ENCODE measurements at regions not wholly inside any gene's neighbourhood (a gene's known extent, or its start where the extent isn't known, plus 50 kb on each side); places are given as distances from the start of the nearest gene placed in this dataset.
"Not testable (repeated sequence)": the region's sequence is repeated elsewhere in the genome, so short reads cannot be mapped to it uniquely, and the experiment has no call there.

DNA sequence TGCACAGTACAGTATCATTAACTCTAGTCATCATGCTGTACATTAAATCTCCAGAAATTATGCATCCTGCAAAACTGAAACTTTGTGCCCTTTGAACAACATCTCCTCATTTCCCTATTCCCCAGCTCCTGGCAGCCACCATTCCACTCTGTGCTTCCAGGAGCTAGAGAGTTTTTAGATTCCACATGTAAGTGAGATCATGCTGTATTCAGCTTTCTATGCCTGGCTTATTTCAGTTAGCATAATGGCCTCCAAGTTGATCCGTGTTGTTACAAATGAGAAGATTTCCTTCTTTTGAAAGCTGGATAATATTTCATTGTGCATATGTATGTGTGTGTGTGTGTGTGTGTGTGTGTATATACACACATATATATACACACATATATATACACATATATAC lies 86.9 kb upstream of the SLC24A3 start:
- no peak for FAIRE-seq

DNA sequence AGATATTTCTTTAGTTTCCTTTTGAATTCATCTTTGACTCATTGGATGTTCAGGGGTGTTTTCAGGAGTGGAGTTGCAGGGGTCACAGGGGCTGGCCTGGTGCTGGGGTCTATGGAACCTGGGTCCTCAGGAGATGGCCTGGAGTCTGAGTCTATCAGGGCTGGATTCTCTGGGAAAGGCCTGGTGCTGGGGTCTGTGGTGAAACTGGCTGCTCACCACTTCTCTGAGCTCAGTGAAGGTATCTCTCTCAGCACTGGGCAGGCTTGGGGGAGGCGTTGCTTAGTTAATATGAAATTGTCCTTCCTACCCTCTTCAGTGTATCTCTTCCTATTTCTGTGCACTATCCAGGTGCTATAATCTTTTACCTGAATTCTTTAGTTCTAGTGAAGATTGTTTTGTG lies 83.1 kb upstream of the SLC24A3 start:
- no peak for FAIRE-seq

DNA sequence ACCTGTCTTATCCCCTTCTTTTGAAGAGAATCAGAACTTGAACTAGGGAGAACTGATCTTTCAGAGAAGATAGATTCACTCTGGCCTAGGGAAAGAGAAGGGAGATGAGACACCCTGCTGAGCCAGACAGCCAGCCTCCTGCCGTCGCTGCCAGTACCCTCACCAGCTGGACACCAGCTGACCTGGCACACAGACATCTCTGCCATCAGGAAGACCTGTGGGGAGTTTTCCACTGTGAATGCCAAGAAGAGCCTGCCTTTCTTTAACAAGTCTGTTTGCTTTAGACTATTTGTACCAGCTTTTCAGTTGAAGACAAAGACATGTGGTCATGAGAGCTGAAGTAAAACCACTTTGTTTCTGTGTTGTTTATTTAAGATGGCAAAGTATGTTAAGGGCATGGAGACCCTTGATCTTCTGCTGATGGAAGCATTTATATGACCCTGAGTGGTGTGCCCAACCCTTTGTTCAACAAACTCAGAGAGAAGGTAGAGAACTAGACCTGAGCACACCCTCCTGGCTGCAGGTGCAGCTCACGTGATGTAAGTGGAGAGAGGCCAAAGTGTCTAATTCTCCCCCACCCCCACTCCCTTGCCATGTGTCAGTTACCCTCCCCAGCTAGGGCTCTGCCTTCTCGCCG lies 82.3 kb upstream of the SLC24A3 start:
- FAIRE-seq: no peak

DNA sequence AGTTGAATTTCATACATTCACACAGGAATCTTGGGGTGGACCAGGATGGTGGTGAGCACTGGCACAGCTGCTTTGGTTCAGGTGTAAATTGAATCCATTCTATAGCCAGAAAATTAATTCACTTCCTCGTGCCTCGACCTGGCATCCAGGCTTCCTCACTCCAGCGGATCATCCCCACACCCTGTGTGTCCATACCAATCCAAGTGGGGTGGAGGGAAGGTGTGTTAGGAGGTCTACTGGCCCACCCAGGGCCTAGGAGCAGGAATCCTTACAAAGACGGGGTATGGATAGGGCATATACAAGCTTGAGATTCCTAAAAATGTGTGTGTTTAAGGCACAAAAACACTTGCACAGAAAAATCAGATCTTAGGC lies 81.8 kb upstream of the SLC24A3 start:
- FAIRE-seq: no peak

DNA sequence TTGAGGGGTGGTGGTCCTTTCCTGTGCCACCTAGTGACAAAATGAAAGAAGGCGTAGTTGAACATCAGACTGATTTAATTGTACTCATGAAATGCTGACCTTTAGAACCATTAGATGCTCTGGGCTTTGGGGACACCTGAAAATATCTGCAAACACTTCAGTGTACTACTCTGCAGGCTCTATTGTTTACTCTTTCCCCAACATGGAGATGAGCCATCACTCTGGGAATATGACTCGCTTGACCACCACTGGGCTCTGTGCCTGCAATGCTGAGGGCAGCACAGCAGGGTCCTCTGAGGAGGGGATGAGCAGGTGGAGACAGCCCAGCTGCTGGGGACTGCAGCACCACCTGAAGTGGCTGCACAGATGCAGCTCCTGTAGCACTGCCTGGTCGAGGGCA lies 74.8 kb upstream of the SLC24A3 start:
- no peak for FAIRE-seq

DNA sequence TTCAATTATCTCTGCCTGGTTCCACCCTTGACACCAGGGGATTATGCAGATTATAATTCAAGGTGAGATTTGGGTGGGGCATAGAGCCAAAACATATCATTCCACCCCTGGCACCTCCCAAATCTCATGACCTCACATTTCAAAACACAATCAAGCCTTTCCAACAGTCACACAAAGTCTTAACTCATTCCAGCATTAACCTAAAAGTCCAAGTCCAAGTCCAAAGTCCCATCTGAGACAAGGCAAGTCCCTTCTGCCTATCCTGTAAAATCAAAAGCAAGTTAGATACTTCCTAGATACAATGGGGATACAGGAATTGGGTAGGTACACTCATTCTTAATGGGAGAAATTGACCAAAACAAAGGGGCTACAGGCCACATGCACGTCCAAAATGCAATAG lies 73.7 kb upstream of the SLC24A3 start:
- FAIRE-seq: no peak

DNA sequence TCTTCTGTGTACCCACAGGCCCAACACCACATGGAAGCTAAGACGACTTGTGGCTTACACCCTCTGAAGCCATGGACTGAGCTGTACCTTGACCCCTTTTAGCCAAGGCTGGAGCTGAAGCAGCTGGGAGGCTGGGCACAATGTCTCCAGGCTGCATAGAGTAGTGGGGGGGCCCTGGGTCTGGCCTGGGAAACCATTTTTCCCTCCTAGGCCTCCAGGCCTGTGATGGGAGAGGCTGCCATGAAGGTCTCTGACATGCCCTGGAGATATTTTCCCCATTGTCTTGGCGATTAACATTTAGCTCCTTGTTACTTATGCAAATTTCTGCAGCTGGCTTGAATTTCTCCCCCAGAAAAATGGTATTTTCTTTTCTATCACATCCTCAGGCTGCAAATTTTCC lies 72.9 kb upstream of the SLC24A3 start:
- FAIRE-seq: not testable (repeated sequence)

DNA sequence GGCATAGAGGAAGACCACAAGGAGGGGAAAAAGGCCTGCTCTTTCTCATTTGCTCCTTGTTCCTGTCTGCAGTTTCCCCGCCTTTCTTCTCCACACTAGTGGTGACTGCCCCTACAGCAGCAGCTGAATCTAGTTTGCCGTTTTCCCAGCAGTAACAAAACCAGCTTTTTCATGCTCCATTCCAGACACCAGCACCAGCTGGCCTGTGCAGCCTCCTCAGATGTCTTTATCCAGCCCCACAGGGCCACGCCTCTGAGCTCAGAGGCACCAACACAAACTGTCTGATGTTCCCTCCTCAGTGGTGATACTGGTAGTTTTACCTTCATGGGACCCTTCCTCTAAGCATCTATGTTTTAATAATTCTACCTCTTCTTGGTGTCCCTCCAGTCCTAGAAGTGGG lies 70.4 kb upstream of the SLC24A3 start:
- FAIRE-seq: no peak

DNA sequence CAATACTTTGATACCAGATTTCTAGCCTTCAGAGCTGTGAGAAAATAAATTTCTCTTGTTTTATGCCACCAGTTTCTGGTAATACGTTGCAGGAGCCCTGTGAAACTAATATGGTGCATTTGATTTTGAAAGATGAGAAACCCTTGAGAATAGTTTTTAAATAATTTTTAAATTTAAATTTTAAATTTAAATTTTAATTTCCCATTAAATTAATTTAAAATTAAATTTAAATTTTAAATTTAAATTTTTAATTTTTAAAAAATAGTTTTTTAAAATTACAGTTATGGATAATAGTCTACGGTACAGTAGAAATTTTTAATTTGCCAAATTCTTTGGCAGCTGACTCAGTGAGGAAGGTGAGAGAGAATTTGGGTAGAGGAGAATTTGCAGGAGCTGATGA lies 68.6 kb upstream of the SLC24A3 start:
- no peak for FAIRE-seq

DNA sequence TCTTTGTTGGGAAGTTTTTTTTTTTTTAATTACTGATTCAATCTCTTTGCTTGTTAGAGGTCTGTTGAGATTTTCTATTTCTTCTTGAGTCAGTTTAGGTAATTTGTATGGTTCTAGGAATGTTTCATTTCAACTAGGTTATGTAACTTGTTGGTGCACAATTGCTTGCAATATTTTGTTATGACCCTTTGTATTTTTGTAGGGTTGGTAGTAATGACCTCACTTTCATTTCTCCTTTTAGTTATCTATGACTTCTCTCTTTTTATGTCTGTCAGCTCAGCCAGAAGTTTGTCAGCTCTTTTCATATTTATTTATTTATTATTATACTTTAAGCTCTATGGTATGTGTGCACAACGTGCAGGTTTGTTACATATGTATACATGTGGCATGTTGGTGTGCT lies 51.1 kb upstream of the SLC24A3 start:
- FAIRE-seq: no peak

Data from islet of Langerhans (tissue), 1 donor.